SK-N-MC (cell line): ENCODE measurements at regions not wholly inside any gene's neighbourhood (a gene's known extent, or its start where the extent isn't known, plus 50 kb on each side); places are given as distances from the start of the nearest gene placed in this dataset.

Experiments
- EZH2 ChIP-seq: fragments of 200-600 bp; sonication (generic); IDR thresholded peaks from one replicate; pipeline ENCODE4 v1.6.1; 2017; ENCODE audit warnings: antibody characterized with exemption
- POLR2AphosphoS5 ChIP-seq: IDR thresholded peaks from 2 replicates; pipeline ENCODE4 v1.6.1; 2012; ENCODE audit warnings: mild to moderate bottlenecking, low read depth, low read length, borderline replicate concordance

GRCh38 chr1:30292451-30292850 lies 430.9 kb downstream of the MATN1 start:
- TF ChIP-seq POLR2AphosphoS5 (no peak), EZH2 (no peak)
